SK-N-SH (cell line): ENCODE measurements at regions not wholly inside any gene's neighbourhood (a gene's known extent, or its start where the extent isn't known, plus 50 kb on each side); places are given as distances from the start of the nearest gene placed in this dataset.

Experiments used
- CTCF ChIA-PET: fragments of 300-600, 350-600 bp; formaldehyde crosslinking; extraction: SDS; loops from one replicate; lab custom pipeline; 2021; lab: Yijun Ruan, JAX
- POLR2A ChIA-PET: fragments of 350-600 bp; sonication (Branson Sonifier 250); formaldehyde crosslinking; extraction: SDS; loops from one replicate; lab custom pipeline; 2020; ENCODE audit warnings: antibody characterized with exemption, inconsistent platforms; lab: Yijun Ruan, JAX
- DNase-seq: peaks from one replicate; pipeline ENCODE4 v3.0.0; 2012
- H2AFZ ChIP-seq: fragments of 200-600 bp; sonication (generic); 2 replicates; pipeline ENCODE4 v1.8.1; 2016; ENCODE audit warnings: antibody characterized with exemption, mild to moderate bottlenecking, low read depth
- H3F3A ChIP-seq: fragments of 200-600 bp; sonication (generic); replicated peaks from 2 replicates; pipeline ENCODE3; 2016; ENCODE audit warnings: antibody characterized with exemption, mild to moderate bottlenecking; ENCODE audit not compliant: insufficient read depth
- H3K27ac ChIP-seq, 2 experiments: fragments of 200-500 bp in 1 of 2; fragments of 200-600 bp in 1 of 2; sonication (Bioruptor generic) in 1 of 2; sonication (generic), shearing (Covaris generic) in 1 of 2; 2 replicates each; pipeline versions ENCODE4 v1.5.1 to v1.6.1; 2014 to 2016; ENCODE audit warnings: low read depth in 2 of 2, inconsistent platforms in 1 of 2, low read length in 1 of 2, mild to moderate bottlenecking in 1 of 2, mixed read lengths in 1 of 2
- H3K27me3 ChIP-seq: fragments of 200-600 bp; sonication (generic), shearing (Covaris generic); 2 replicates; pipeline ENCODE4 v1.6.1; 2016; ENCODE audit warnings: mixed run types; ENCODE audit not compliant: insufficient read depth
- H3K36me3 ChIP-seq, 2 experiments: fragments of 200-500 bp in 1 of 2; fragments of 200-600 bp in 1 of 2; sonication (Bioruptor generic) in 1 of 2; sonication (generic) in 1 of 2; replicated peaks in 1 of 2; 2 replicates each; pipeline versions ENCODE3 to v1.5.1; 2014 to 2016; ENCODE audit warnings: low read length in 1 of 2, mild to moderate bottlenecking in 1 of 2; ENCODE audit not compliant: insufficient read depth in 2 of 2, control insufficient read depth in 1 of 2
- H3K4me1 ChIP-seq, 2 experiments: fragments of 200-500 bp in 1 of 2; fragments of 200-600 bp in 1 of 2; sonication (Bioruptor generic) in 1 of 2; sonication (generic), shearing (Covaris generic) in 1 of 2; 2 replicates each; pipeline versions ENCODE4 v1.5.1 to v1.6.1; 2014 to 2016; ENCODE audit warnings: low read depth in 1 of 2, low read length in 1 of 2, mixed run types in 1 of 2; ENCODE audit not compliant: insufficient read depth in 2 of 2, control insufficient read depth in 1 of 2
- H3K4me2 ChIP-seq: fragments of 200-600 bp; sonication (generic), shearing (Covaris generic); 2 replicates; pipeline ENCODE4 v1.6.1; 2017; ENCODE audit warnings: mixed run types
- H3K4me3 ChIP-seq, 2 experiments: fragments of 200-500 bp in 1 of 2; fragments of 200-600 bp in 1 of 2; sonication (Bioruptor generic) in 1 of 2; sonication (generic), shearing (Covaris generic) in 1 of 2; 2 replicates each; pipeline versions ENCODE4 v1.5.1 to v1.8.1; 2014 to 2016; ENCODE audit warnings: low read depth in 2 of 2, inconsistent platforms in 1 of 2, low read length in 1 of 2, mild to moderate bottlenecking in 1 of 2, mixed read lengths in 1 of 2, moderate library complexity in 1 of 2
- H3K79me2 ChIP-seq: fragments of 200-600 bp; sonication (generic); 2 replicates; pipeline ENCODE4 v1.8.1; 2017; ENCODE audit warnings: mild to moderate bottlenecking; ENCODE audit not compliant: insufficient read depth
- H3K9ac ChIP-seq: fragments of 200-600 bp; sonication (generic); 2 replicates; pipeline ENCODE4 v1.6.1; 2017; ENCODE audit warnings: mixed run types
- H3K9me2 ChIP-seq: fragments of 200-600 bp; sonication (generic); 2 replicates; pipeline ENCODE4 v1.6.1; 2017; ENCODE audit warnings: mixed run types
- H3K9me3 ChIP-seq: fragments of 200-600 bp; sonication (generic); 2 replicates; pipeline ENCODE4 v1.6.1; 2017; ENCODE audit warnings: mixed run types, mild to moderate bottlenecking, moderate library complexity
- H4K20me1 ChIP-seq: fragments of 200-600 bp; sonication (generic); 2 replicates; pipeline ENCODE4 v1.6.1; 2017; ENCODE audit warnings: mild to moderate bottlenecking, mixed run types; ENCODE audit not compliant: insufficient read depth
- CHD2 ChIP-seq: fragments of 150-350 bp; IDR thresholded peaks from 2 replicates; pipeline ENCODE4 v1.6.1; 2018; ENCODE audit warnings: low read length; ENCODE audit not compliant: partially characterized antibody
- CTCF ChIP-seq: fragments of 200-600 bp; sonication (generic); IDR thresholded peaks from 2 replicates; pipeline ENCODE4 v1.6.1; 2017; ENCODE audit warnings: antibody characterized with exemption, mild to moderate bottlenecking, moderate library complexity
- ELF1 ChIP-seq: IDR thresholded peaks from 2 replicates; pipeline ENCODE4 v1.4.0; 2012
- EZH2phosphoT487 ChIP-seq: fragments of 200-600 bp; sonication (generic); IDR thresholded peaks from 2 replicates; pipeline ENCODE4 v1.6.1; 2017; ENCODE audit warnings: low read depth, mixed run types, mild to moderate bottlenecking, antibody characterized with exemption, moderate library complexity, borderline replicate concordance
- FOXJ3 ChIP-seq: sonication (generic); formaldehyde crosslinking; IDR thresholded peaks from 2 replicates; pipeline ENCODE4 v1.5.1; 2020; ENCODE audit warnings: mild to moderate bottlenecking, missing genetic modification reagents
- JUND ChIP-seq: IDR thresholded peaks from 2 replicates; pipeline ENCODE4 v1.4.0; 2012
- RCOR1 ChIP-seq: fragments of 150-350 bp; IDR thresholded peaks from 2 replicates; pipeline ENCODE4 v1.6.1; 2017; ENCODE audit warnings: antibody characterized with exemption, low read length
- REST ChIP-seq: IDR thresholded peaks from 2 replicates; pipeline ENCODE4 v1.6.1; 2012; ENCODE audit warnings: mild to moderate bottlenecking, low read depth, low read length, moderate library complexity
- RFX5 ChIP-seq: IDR thresholded peaks from 2 replicates; pipeline ENCODE4 v1.6.1; 2012; ENCODE audit warnings: mild to moderate bottlenecking, improper control_type of control experiment, low read length
- TCF12 ChIP-seq: IDR thresholded peaks from 2 replicates; pipeline ENCODE4 v1.4.0; 2012
- TEAD4 ChIP-seq: IDR thresholded peaks from 2 replicates; pipeline ENCODE4 v1.4.0; 2012; ENCODE audit warnings: mild to moderate bottlenecking, borderline replicate concordance; ENCODE audit not compliant: insufficient read depth
- USF1 ChIP-seq: IDR thresholded peaks from 2 replicates; pipeline ENCODE4 v1.4.0; 2012; ENCODE audit warnings: low read depth, borderline replicate concordance
- ZBTB33 ChIP-seq: IDR thresholded peaks from 2 replicates; pipeline ENCODE4 v1.4.0; 2012; ENCODE audit warnings: low read depth, borderline replicate concordance
- WGBS: methylation state at CpG from one replicate; pipeline ENCODE4 v1.1.6; 2017; ENCODE audit warnings: low lambda C conversion rate; 5-methylcytosine and 5-hydroxymethylcytosine counted together
- TF ChIP-seq, protein P1 (sequence below): IDR thresholded peaks from 2 replicates; pipeline ENCODE4; 2012

GRCh38 chr4:136241221-136241986 is 1290.9 kb downstream of the PCDH18 start:
- H3K27me3 ChIP-seq, result no peaks in the 10 kb centered on the region
- no peak overlapping the region for H2AFZ ChIP-seq
- TF ChIP-seq TEAD4 (no peak), CTCF (no peak), REST (no peak), EZH2phosphoT487 (no peak), ELF1 (no peak), RCOR1 (no peak)
- no peak overlapping the region for H3K27ac ChIP-seq
- ChIA-PET POLR2A (no interaction called here), CTCF (interaction anchor here (1.1 kb wide), 1 partner anchor 20 kb away, joined by 3 read pairs; no protein-coding TSS in a partner anchor)
- 62% methylated on average over 7 of the region's 7 CpGs for WGBS
- H3K9me2 ChIP-seq, result no peaks in the 10 kb centered on the region
- H3K36me3 ChIP-seq, result no peaks in the 10 kb centered on the region
- no peaks in the 10 kb centered on the region for H3K79me2 ChIP-seq
- H4K20me1 ChIP-seq, result no peaks in the 10 kb centered on the region
- H3K4me1 ChIP-seq, result no peaks in the 10 kb centered on the region
- DNase-seq, result no peak
- no peaks in the 10 kb centered on the region for H3K9me3 ChIP-seq
- no peak overlapping the region for H3K4me2 ChIP-seq
- no peak overlapping the region for H3K9ac ChIP-seq
- no peak overlapping the region for H3K4me3 ChIP-seq
- no peaks in the 10 kb centered on the region for H3F3A ChIP-seq

DNA sequence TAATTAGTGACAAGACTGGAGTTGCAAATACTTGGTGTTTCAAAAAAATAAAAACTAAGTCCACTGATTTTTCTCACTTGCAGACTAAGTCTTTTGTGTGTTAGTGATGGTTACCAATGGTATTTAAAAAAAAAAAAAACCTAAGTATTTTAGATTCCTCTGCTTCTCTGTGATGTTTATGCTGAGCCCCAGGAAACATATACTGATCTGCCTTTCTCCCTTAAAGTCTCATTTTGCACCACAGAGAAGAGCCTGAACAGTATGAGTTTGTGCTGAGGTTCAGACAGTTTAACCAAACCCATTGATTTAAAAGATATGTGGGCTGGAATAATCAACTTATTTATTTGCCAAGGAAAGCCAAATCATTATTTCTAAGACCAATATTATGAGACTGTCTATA is 1305.0 kb downstream of the PCDH18 start:
- Histone ChIP-seq H3K27ac (no peak overlapping the region), H3K9ac (no peak overlapping the region), H3F3A (no peaks in the 10 kb centered on the region), H3K36me3 (no peaks in the 10 kb centered on the region), H3K9me2 (no peaks in the 10 kb centered on the region), H3K4me1 (no peaks in the 10 kb centered on the region), H4K20me1 (no peaks in the 10 kb centered on the region), H3K9me3 (no peaks in the 10 kb centered on the region), H2AFZ (no peak overlapping the region), H3K27me3 (no peaks in the 10 kb centered on the region), H3K4me2 (no peak overlapping the region), H3K79me2 (no peaks in the 10 kb centered on the region), H3K4me3 (no peak overlapping the region)
- ChIA-PET CTCF (no interaction called here), POLR2A (no interaction called here)
- DNase-seq, result no peak
- TF ChIP-seq ZBTB33, result no peak
- no peak for TF ChIP-seq RCOR1
- no peak for TF ChIP-seq FOXJ3 (CRISPR knock-in tag)
- no peak for TF ChIP-seq RFX5
- TF ChIP-seq JUND, result no peak
- TF ChIP-seq, protein P1, sequence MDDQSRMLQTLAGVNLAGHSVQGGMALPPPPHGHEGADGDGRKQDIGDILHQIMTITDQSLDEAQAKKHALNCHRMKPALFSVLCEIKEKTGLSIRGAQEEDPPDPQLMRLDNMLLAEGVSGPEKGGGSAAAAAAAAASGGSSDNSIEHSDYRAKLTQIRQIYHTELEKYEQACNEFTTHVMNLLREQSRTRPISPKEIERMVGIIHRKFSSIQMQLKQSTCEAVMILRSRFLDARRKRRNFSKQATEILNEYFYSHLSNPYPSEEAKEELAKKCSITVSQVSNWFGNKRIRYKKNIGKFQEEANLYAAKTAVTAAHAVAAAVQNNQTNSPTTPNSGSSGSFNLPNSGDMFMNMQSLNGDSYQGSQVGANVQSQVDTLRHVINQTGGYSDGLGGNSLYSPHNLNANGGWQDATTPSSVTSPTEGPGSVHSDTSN, result no peak
- TF ChIP-seq TCF12, result no peak
- TF ChIP-seq USF1, result no peak
- TF ChIP-seq EZH2phosphoT487, result no peak
- no peak for TF ChIP-seq CHD2
